Cardiac muscle cell (in vitro differentiated cells and primary cell): ENCODE measurements at regions not wholly inside any gene's neighbourhood (a gene's known extent, or its start where the extent isn't known, plus 50 kb on each side); places are given as distances from the start of the nearest gene placed in this dataset.

Source experiments
- DNase-seq, 2 donors: peaks; one replicate each; pipeline versions ENCODE4 v3.0.0 to v3.0.0-alpha.2; 2010 to 2017; ENCODE audit warnings: low read depth in 1 of 2, low spot score in 1 of 2
- H3K27ac ChIP-seq: fragments of 200-600 bp; sonication (generic); 2 replicates; pipeline ENCODE4 v1.5.1; 2016
- H3K27me3 ChIP-seq: fragments of 200-600 bp; sonication (generic); 2 replicates; pipeline ENCODE4 v1.6.0; 2016; ENCODE audit warnings: control low read depth
- H3K36me3 ChIP-seq: fragments of 200-600 bp; sonication (generic); 2 replicates; pipeline ENCODE4 v1.5.1; 2016; ENCODE audit warnings: control low read depth
- H3K4me1 ChIP-seq: fragments of 200-600 bp; sonication (generic); 2 replicates; pipeline ENCODE4 v1.8.1; 2017; ENCODE audit warnings: low read depth, mild to moderate bottlenecking, mixed run types
- H3K4me3 ChIP-seq: fragments of 200-600 bp; sonication (generic); 2 replicates; pipeline ENCODE4 v1.5.1; 2016; ENCODE audit warnings: mild to moderate bottlenecking
- H3K9me3 ChIP-seq: fragments of 200-600 bp; sonication (generic); 2 replicates; pipeline ENCODE4 v1.5.1; 2017; ENCODE audit warnings: low read depth, mild to moderate bottlenecking, control low read depth
- CTCF ChIP-seq: IDR thresholded peaks from 2 replicates; pipeline ENCODE4 v1.5.1; 2012; ENCODE audit warnings: low read depth, mild to moderate bottlenecking, low read length

GRCh38 chr12:91515944-91516694 is 333.5 kb upstream of the DCN start:
- DNase-seq = no peak
- Histone ChIP-seq H3K36me3 (no peaks in the 10 kb centered on the region), H3K4me1 (no peaks in the 10 kb centered on the region)

DNA sequence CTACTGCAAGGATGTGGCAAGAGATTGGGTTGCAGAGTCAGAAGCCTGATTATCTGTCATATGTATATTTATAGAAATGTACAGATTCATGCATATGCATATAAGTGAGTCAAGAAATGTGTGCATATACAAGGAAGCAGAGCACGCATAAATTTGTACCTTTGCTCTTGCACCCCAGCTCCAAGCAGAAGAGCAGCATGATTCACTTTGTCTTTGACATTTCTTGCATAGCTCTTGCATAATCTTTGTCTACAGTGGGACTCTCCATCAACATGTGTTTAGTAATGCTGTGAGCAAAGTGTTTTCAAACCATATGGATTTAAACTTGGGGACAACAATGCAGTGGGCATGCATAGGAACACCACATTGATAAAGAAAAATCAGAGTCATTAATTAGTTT is 330.7 kb upstream of the DCN start:
- Histone ChIP-seq H3K4me1 (peaks cover under 1% of the 10 kb centered on the region), H3K9me3 (no peaks in the 10 kb centered on the region), H3K27ac (no peak overlapping the region), H3K27me3 (no peaks in the 10 kb centered on the region), H3K36me3 (no peaks in the 10 kb centered on the region), H3K4me3 (no peak overlapping the region)
- TF ChIP-seq CTCF = no peak
- DNase-seq = peak in 1 of 2 donors; percentile 1

More at GRCh38 chr12:91515944-91516694, 333.5 kb upstream of the DCN start:
- Histone ChIP-seq H3K9me3 (no peaks in the 10 kb centered on the region), H3K27ac (no peak overlapping the region), H3K27me3 (no peaks in the 10 kb centered on the region), H3K4me3 (no peak overlapping the region)
- no peak for TF ChIP-seq CTCF

DNA sequence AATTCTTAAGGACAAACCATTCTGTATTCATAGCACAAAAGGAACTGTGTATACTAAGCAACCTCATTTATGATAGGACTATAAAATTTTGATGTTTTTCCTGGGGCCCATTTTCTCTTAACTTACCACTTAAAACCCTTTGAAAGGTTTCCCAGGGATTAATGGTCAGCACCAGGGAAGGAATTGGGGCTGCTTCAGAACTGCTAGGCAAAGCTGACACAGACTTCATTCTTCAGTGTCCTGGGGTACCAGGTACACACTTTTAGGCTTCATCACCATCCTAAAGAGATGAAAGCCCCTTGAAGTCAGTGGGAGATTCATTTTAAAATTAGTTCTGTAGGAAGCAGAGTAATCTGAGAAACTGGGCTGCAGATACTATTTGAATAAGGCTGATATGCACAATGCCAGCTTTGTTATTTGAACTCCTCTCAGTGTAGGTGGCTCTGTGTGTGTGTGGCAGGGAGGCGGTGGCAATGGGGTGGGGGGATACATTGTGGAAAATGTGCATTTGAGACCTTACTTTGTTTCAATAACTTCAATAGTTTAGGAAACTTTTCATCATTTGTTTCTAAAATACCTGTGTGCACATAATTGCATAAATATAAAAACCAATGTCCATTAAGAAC is 329.3 kb upstream of the DCN start:
- no peaks in the 10 kb centered on the region for H3K27me3 ChIP-seq
- no peak for TF ChIP-seq CTCF
- H3K4me3 ChIP-seq = no peak overlapping the region
- no peak overlapping the region for H3K27ac ChIP-seq
- H3K9me3 ChIP-seq = no peaks in the 10 kb centered on the region
- H3K36me3 ChIP-seq = no peaks in the 10 kb centered on the region
- peaks cover 15% of the 10 kb centered on the region for H3K4me1 ChIP-seq
- DNase-seq = no peak

DNA sequence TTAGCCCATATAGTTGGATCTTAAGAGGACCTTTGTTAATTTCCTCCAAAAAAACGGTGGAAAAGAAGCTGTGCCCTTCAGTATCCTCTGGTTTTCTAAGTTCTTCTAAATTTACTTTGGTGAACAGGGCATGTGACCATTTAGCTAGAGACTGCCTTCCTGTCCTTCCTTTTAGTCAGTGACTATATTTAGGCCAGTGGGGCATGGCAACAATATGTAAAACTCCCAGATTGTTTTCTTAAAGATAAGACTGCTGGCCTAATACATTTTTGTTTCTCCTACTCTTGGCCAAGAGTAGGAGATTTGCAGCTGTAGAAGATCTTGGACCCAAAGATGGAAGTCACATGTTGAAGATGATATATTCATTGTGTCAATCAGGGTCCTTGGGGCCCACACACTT is 325.1 kb upstream of the DCN start:
- DNase-seq = peak in 1 of 2 donors; percentile 8
- Histone ChIP-seq H3K4me1 (peaks cover 21% of the 10 kb centered on the region), H3K4me3 (no peak overlapping the region), H3K36me3 (no peaks in the 10 kb centered on the region), H3K9me3 (no peaks in the 10 kb centered on the region), H3K27ac (no peak overlapping the region), H3K27me3 (no peaks in the 10 kb centered on the region)
- TF ChIP-seq CTCF = no peak

GRCh38 chr12:91506452-91506851 is 323.8 kb upstream of the DCN start:
- no peaks in the 10 kb centered on the region for H3K27me3 ChIP-seq
- TF ChIP-seq CTCF = no peak
- H3K4me1 ChIP-seq = peaks cover 21% of the 10 kb centered on the region
- H3K36me3 ChIP-seq = no peaks in the 10 kb centered on the region
- H3K9me3 ChIP-seq = no peaks in the 10 kb centered on the region
- no peak overlapping the region for H3K27ac ChIP-seq
- no peak for DNase-seq
- no peak overlapping the region for H3K4me3 ChIP-seq
